ENCODE measurements at regions not wholly inside any gene's neighbourhood (a gene's known extent, or its start where the extent isn't known, plus 50 kb on each side); places are given as distances from the start of the nearest gene placed in this dataset.
"Not testable (repeated sequence)": the region's sequence is repeated elsewhere in the genome, so short reads cannot be mapped to it uniquely, and the experiment has no call there.

GRCh38 chr3:166829896-166830295, 550.2 kb downstream of the ZBBX start:
- TF ChIP-seq CTCF (conservative IDR thresholded peaks at IDR 0.05) (no peak), ZFX (IDR thresholded peaks at IDR 0.05) (no peak)
- H3K27ac ChIP-seq, result no peak overlapping the region

- no peak overlapping the region for H3K27ac ChIP-seq
- TF ChIP-seq CTCF (conservative IDR thresholded peaks at IDR 0.05) (no peak), ZFX (IDR thresholded peaks at IDR 0.05) (no peak)
Measured at GRCh38 chr3:166818464-166818863, 561.6 kb downstream of the ZBBX start.

- not testable (repeated sequence) for H3K27ac ChIP-seq
Measured at GRCh38 chr3:166817269-166817668, 562.8 kb downstream of the ZBBX start.

GRCh38 chr3:166810741-166811445, 569.2 kb downstream of the ZBBX start:
- TF ChIP-seq CTCF (conservative IDR thresholded peaks at IDR 0.05) (no peak), ZFX (IDR thresholded peaks at IDR 0.05) (no peak)
- peak overlapping the region; percentile 4; the same call in 1 of the 2 replicates for H3K27ac ChIP-seq

GRCh38 chr3:166809520-166809919, 570.6 kb downstream of the ZBBX start:
- TF ChIP-seq CTCF (conservative IDR thresholded peaks at IDR 0.05), result no peak
- no peak for TF ChIP-seq ZFX (IDR thresholded peaks at IDR 0.05)
- no peak overlapping the region for H3K27ac ChIP-seq

GRCh38 chr3:166788936-166789335, 591.2 kb downstream of the ZBBX start:
- no peak for TF ChIP-seq ZFX (IDR thresholded peaks at IDR 0.05)
- TF ChIP-seq CTCF (conservative IDR thresholded peaks at IDR 0.05), result no peak
- peak overlapping the region; percentile 76 for H3K27ac ChIP-seq

GRCh38 chr3:166785876-166786275, 594.2 kb downstream of the ZBBX start:
- H3K27ac ChIP-seq, result no peak overlapping the region
- TF ChIP-seq ZFX (IDR thresholded peaks at IDR 0.05) (no peak), CTCF (conservative IDR thresholded peaks at IDR 0.05) (no peak)

- no peak for TF ChIP-seq CTCF (conservative IDR thresholded peaks at IDR 0.05)
- no peak for TF ChIP-seq ZFX (IDR thresholded peaks at IDR 0.05)
Measured at GRCh38 chr3:166783206-166783605, 596.9 kb downstream of the ZBBX start.

More at GRCh38 chr3:166783206-166783605, 596.9 kb downstream of the ZBBX start:
- H3K27ac ChIP-seq, result no peak overlapping the region

Data from C4-2B (cell line).